H9 (cell line): ENCODE measurements at regions not wholly inside any gene's neighbourhood (a gene's known extent, or its start where the extent isn't known, plus 50 kb on each side); places are given as distances from the start of the nearest gene placed in this dataset.

Experiments used
- DNase-seq: peaks from one replicate; pipeline ENCODE4 v3.0.0-alpha.2; 2017
- H2AFZ ChIP-seq: one replicate; pipeline ENCODE4 v1.6.1; 2013; ENCODE audit warnings: mild to moderate bottlenecking, low read length, control low read depth, moderate library complexity
- H2AK5ac ChIP-seq: 2 replicates; pipeline ENCODE4 v1.6.1; 2013; ENCODE audit warnings: low read length, control low read depth, mixed read lengths; ENCODE audit not compliant: insufficient read length
- H2BK120ac ChIP-seq: one replicate; pipeline ENCODE4 v1.6.1; 2013; ENCODE audit warnings: low read depth, mild to moderate bottlenecking, low read length, control low read depth, inconsistent platforms; ENCODE audit not compliant: poor library complexity, severe bottlenecking
- H2BK12ac ChIP-seq: 2 replicates; pipeline ENCODE4 v1.6.1; 2013; ENCODE audit warnings: low read length, control low read depth, mixed read lengths, low read depth; ENCODE audit not compliant: insufficient read length
- H2BK15ac ChIP-seq: 2 replicates; pipeline ENCODE4 v1.6.1; 2013; ENCODE audit warnings: low read depth, low read length, control low read depth
- H2BK20ac ChIP-seq: one replicate; pipeline ENCODE4 v1.6.1; 2013; ENCODE audit warnings: low read depth, mild to moderate bottlenecking, low read length, control low read depth, inconsistent platforms; ENCODE audit not compliant: poor library complexity, severe bottlenecking
- H2BK5ac ChIP-seq: 2 replicates; pipeline ENCODE4 v1.6.1; 2013; ENCODE audit warnings: low read length, control low read depth, mixed read lengths; ENCODE audit not compliant: insufficient read length
- H3K14ac ChIP-seq: 2 replicates; pipeline ENCODE4 v1.6.1; 2013; ENCODE audit warnings: low read length, control low read depth; ENCODE audit not compliant: insufficient read depth
- H3K18ac ChIP-seq: 2 replicates; pipeline ENCODE4 v1.6.1; 2013; ENCODE audit warnings: low read depth, mild to moderate bottlenecking, mixed read lengths, low read length, control low read depth; ENCODE audit not compliant: insufficient read length
- H3K23ac ChIP-seq: 2 replicates; pipeline ENCODE4 v1.6.1; 2013; ENCODE audit warnings: low read length, control low read depth, mixed read lengths, low read depth; ENCODE audit not compliant: insufficient read length
- H3K23me2 ChIP-seq: 2 replicates; pipeline ENCODE4 v1.6.1; 2013; ENCODE audit warnings: low read depth, mild to moderate bottlenecking, mixed read lengths, low read length, control low read depth; ENCODE audit not compliant: insufficient read length, poor library complexity, severe bottlenecking
- H3K27ac ChIP-seq: 2 replicates; pipeline ENCODE4 v1.5.1; 2013; ENCODE audit warnings: low read length, control low read depth, mixed read lengths, low read depth; ENCODE audit not compliant: insufficient read length
- H3K27me3 ChIP-seq: 2 replicates; pipeline ENCODE4 v1.6.1; 2013; ENCODE audit warnings: low read length, control low read depth, inconsistent platforms; ENCODE audit not compliant: insufficient read depth
- H3K4ac ChIP-seq: 2 replicates; pipeline ENCODE4 v1.6.1; 2013; ENCODE audit warnings: low read depth, mild to moderate bottlenecking, control low read depth, inconsistent platforms, low read length, moderate library complexity
- H3K4me1 ChIP-seq: 2 replicates; pipeline ENCODE4 v1.6.1; 2013; ENCODE audit warnings: low read length, control low read depth, inconsistent platforms; ENCODE audit not compliant: insufficient read depth
- H3K4me2 ChIP-seq: 2 replicates; pipeline ENCODE4 v1.6.1; 2013; ENCODE audit warnings: low read length, control low read depth, mixed read lengths; ENCODE audit not compliant: insufficient read length, insufficient read depth
- H3K56ac ChIP-seq: 2 replicates; pipeline ENCODE4 v1.6.1; 2013; ENCODE audit warnings: low read depth, mild to moderate bottlenecking, mixed read lengths, low read length, control low read depth; ENCODE audit not compliant: insufficient read length
- H3K79me1 ChIP-seq: 2 replicates; pipeline ENCODE4 v1.6.1; 2013; ENCODE audit warnings: low read depth, mild to moderate bottlenecking, moderate library complexity, low read length, control low read depth, inconsistent platforms; ENCODE audit not compliant: insufficient read depth, poor library complexity, severe bottlenecking
- H3K79me2 ChIP-seq: 2 replicates; pipeline ENCODE4 v1.6.1; 2013; ENCODE audit warnings: low read length, control low read depth, inconsistent platforms; ENCODE audit not compliant: insufficient read depth
- H3K9ac ChIP-seq: 2 replicates; pipeline ENCODE4 v1.6.1; 2013; ENCODE audit warnings: low read length, control low read depth, mixed read lengths; ENCODE audit not compliant: insufficient read length; ENCODE audit errors: extremely low read depth
- H3K9me3 ChIP-seq: one replicate; pipeline ENCODE4 v1.6.1; 2013; ENCODE audit warnings: low read depth, low read length, inconsistent platforms; ENCODE audit not compliant: control insufficient read depth
- H3T11ph ChIP-seq: one replicate; pipeline ENCODE4 v1.6.1; 2013; ENCODE audit warnings: mild to moderate bottlenecking, low read length, control low read depth, inconsistent platforms
- H4K20me1 ChIP-seq: one replicate; pipeline ENCODE4 v1.6.1; 2013; ENCODE audit not compliant: control insufficient read depth, insufficient read length, insufficient read depth
- H4K5ac ChIP-seq: 2 replicates; pipeline ENCODE4 v1.6.1; 2013; ENCODE audit warnings: low read depth, mild to moderate bottlenecking, mixed read lengths, low read length, control low read depth; ENCODE audit not compliant: insufficient read length
- H4K8ac ChIP-seq: replicated peaks from 2 replicates; pipeline ENCODE4 v1.6.1; 2013; ENCODE audit warnings: low read length, control low read depth, mixed read lengths, low read depth; ENCODE audit not compliant: insufficient read length
- H4K91ac ChIP-seq: 2 replicates; pipeline ENCODE4 v1.6.1; 2013; ENCODE audit warnings: low read depth, mild to moderate bottlenecking, moderate library complexity, mixed read lengths, low read length, control low read depth; ENCODE audit not compliant: insufficient read length
- H3K27ac Mint-ChIP-seq, 3 experiments: 2 replicates in 2 of 3; 3 replicates in 1 of 3; pipeline ENCODE4 v1.8.0; 2020 to 2021; ENCODE audit warnings: mixed read lengths in 3 of 3, mild to moderate bottlenecking in 1 of 3, moderate library complexity in 1 of 3
- H3K27me3 Mint-ChIP-seq: 2 replicates; pipeline ENCODE4 v1.8.0; 2021; ENCODE audit warnings: low read depth, mild to moderate bottlenecking, moderate library complexity, mixed read lengths
- H3K36me3 Mint-ChIP-seq, 3 experiments: 2 replicates in 2 of 3; 3 replicates in 1 of 3; pipeline ENCODE4 v1.8.0; 2020 to 2021; ENCODE audit warnings: low read depth in 3 of 3, mixed read lengths in 3 of 3; ENCODE audit not compliant: insufficient read depth in 1 of 3
- H3K4me1 Mint-ChIP-seq, 2 experiments: 2 replicates each; pipeline ENCODE4 v1.8.0; 2020; ENCODE audit warnings: mixed read lengths in 2 of 2
- H3K4me3 Mint-ChIP-seq, 2 experiments: 2 replicates in 1 of 2; 3 replicates in 1 of 2; pipeline ENCODE4 v1.8.0; 2020 to 2021; ENCODE audit warnings: mild to moderate bottlenecking in 2 of 2, mixed read lengths in 2 of 2, moderate library complexity in 1 of 2
- H3K9me3 Mint-ChIP-seq, 2 experiments: 2 replicates in 1 of 2; 3 replicates in 1 of 2; pipeline ENCODE4 v1.8.0; 2020; ENCODE audit warnings: mild to moderate bottlenecking in 2 of 2, mixed read lengths in 2 of 2, moderate library complexity in 1 of 2
- CTCF ChIP-seq: fragments of 200-600 bp; sonication (generic); conservative IDR thresholded peaks from 3 replicates; pipeline ENCODE4 v1.8.0; 2021; ENCODE audit warnings: antibody characterized with exemption, mild to moderate bottlenecking
- WGBS: extraction: QIAGEN DNeasy Blood & Tissue Kit; methylation state at CpG from one replicate; pipeline ENCODE4 v1.1.7; 2013; ENCODE audit warnings: missing lambda C conversion rate, low lambda C conversion rate, mixed read lengths; ENCODE audit not compliant: insufficient read length; ENCODE audit errors: extremely low coverage; 5-methylcytosine and 5-hydroxymethylcytosine counted together

DNA sequence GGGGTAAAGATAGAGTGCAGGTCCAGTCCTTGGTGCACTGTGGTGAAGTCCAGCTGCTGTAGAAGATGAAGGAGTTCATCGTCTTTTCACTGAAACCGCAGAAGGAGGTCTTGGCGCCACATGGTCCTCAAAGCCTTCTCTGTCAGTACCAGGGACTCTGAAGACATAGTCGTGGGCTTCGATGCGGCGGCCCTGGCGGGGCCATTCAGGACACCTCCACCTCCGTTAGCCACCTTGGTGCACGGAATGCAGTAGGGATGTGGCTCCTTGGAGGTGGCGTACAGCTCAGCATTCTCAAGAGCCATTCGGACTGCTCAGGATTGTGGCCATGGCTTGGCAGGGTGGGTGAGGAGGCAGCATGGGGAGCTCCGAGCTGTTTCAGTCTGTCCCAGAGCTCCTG is 418.8 kb downstream of the SUCLG1 start:
- no peak overlapping the region; the same call in 1 of the 2 replicates for H3K14ac ChIP-seq
- H3K27me3 Mint-ChIP-seq = no peaks in the 10 kb centered on the region

More for the DNA sequence above, 418.8 kb downstream of the SUCLG1 start:
- Histone ChIP-seq H2BK12ac (no peak overlapping the region), H2BK20ac (no peak overlapping the region), H3K23ac (no peak overlapping the region), H4K5ac (no peak overlapping the region), H2BK5ac (no peak overlapping the region), H3K79me1 (no peaks in the 10 kb centered on the region), H3K4me1 (no peaks in the 10 kb centered on the region), H3K18ac (no peak overlapping the region), H3T11ph (no peak overlapping the region), H3K4me2 (no peak overlapping the region), H2BK15ac (no peak overlapping the region), H3K4ac (no peak overlapping the region), H2AFZ (no peak overlapping the region), H3K9ac (no peak overlapping the region), H3K56ac (no peak overlapping the region), H4K8ac (no peak overlapping the region), H3K79me2 (no peaks in the 10 kb centered on the region), H3K27ac (no peak overlapping the region), H3K23me2 (no peaks in the 10 kb centered on the region), H2AK5ac (no peak overlapping the region), H4K20me1 (no peaks in the 10 kb centered on the region), H4K91ac (no peak overlapping the region), H3K9me3 (no peaks in the 10 kb centered on the region), H2BK120ac (no peak overlapping the region), H3K27me3 (no peaks in the 10 kb centered on the region)
- H3K27ac Mint-ChIP-seq = no peak overlapping the region
- no peak for TF ChIP-seq CTCF
- no peaks in the 10 kb centered on the region for H3K9me3 Mint-ChIP-seq
- no peak overlapping the region for H3K4me3 Mint-ChIP-seq
- H3K36me3 Mint-ChIP-seq = no peaks in the 10 kb centered on the region
- WGBS = no CpG with 5 or more reads among the region's 13 CpGs
- H3K4me1 Mint-ChIP-seq = no peaks in the 10 kb centered on the region
- no peak for DNase-seq
